H1 (cell line): ENCODE measurements at regions not wholly inside any gene's neighbourhood (a gene's known extent, or its start where the extent isn't known, plus 50 kb on each side); places are given as distances from the start of the nearest gene placed in this dataset.

Experiments
- CTCF ChIA-PET: fragments of 300-600 bp; sonication (Branson Sonifier 250); formaldehyde crosslinking; loops from one replicate; lab custom pipeline; 2021; ENCODE audit not compliant: partially characterized antibody; lab: Charles Lee
- POLR2A ChIA-PET: fragments of 300-600 bp; sonication (Branson Sonifier 250); formaldehyde crosslinking; loops from one replicate; lab custom pipeline; 2021; ENCODE audit warnings: inconsistent platforms; ENCODE audit not compliant: partially characterized antibody; lab: Charles Lee
- DNase-seq, 2 experiments: peaks; one replicate each; pipeline versions ENCODE4 v3.0.0 to v3.0.0-alpha.2; 2010 to 2022; ENCODE audit warnings: low spot score in 2 of 2, low read depth in 1 of 2, mixed read lengths in 1 of 2
- FAIRE-seq: peaks from 2 replicates; lab custom pipeline; 2011; peaks lifted over from hg19 to GRCh38; lab: Jason Lieb, UNC
- H2AFZ ChIP-seq: 2 replicates; pipeline ENCODE4 v1.8.1; 2012; ENCODE audit warnings: low read length, inconsistent platforms
- H2AK5ac ChIP-seq: 2 replicates; pipeline ENCODE4 v1.6.1; 2013; ENCODE audit warnings: low read depth, low read length
- H2BK120ac ChIP-seq: replicated peaks from 2 replicates; pipeline ENCODE3; 2013; ENCODE audit warnings: low read depth, low read length, inconsistent platforms
- H2BK12ac ChIP-seq: 2 replicates; pipeline ENCODE4 v1.6.1; 2013; ENCODE audit warnings: low read depth, low read length
- H2BK15ac ChIP-seq: 2 replicates; pipeline ENCODE4 v1.6.1; 2013; ENCODE audit warnings: low read length
- H2BK20ac ChIP-seq: 2 replicates; pipeline ENCODE4 v1.6.1; 2013; ENCODE audit warnings: low read length
- H2BK5ac ChIP-seq: 2 replicates; pipeline ENCODE4 v1.6.1; 2013; ENCODE audit warnings: low read depth, low read length
- H3K14ac ChIP-seq: 2 replicates; pipeline ENCODE4 v1.6.1; 2013; ENCODE audit warnings: inconsistent platforms; ENCODE audit not compliant: insufficient read length
- H3K18ac ChIP-seq: 2 replicates; pipeline ENCODE4 v1.6.1; 2013; ENCODE audit warnings: low read length; ENCODE audit errors: extremely low read depth
- H3K23ac ChIP-seq: 2 replicates; pipeline ENCODE4 v1.6.1; 2013; ENCODE audit warnings: inconsistent platforms; ENCODE audit not compliant: insufficient read length
- H3K23me2 ChIP-seq: 2 replicates; pipeline ENCODE4 v1.6.1; 2013; ENCODE audit warnings: low read depth, low read length
- H3K27ac ChIP-seq: 2 replicates; pipeline ENCODE4 v1.6.1; 2011; ENCODE audit warnings: low read depth, low read length, inconsistent platforms
- H3K27me3 ChIP-seq, 4 experiments: replicated peaks in 1 of 4; 1 replicate in 1 of 4; 2 replicates in 3 of 4; pipeline versions ENCODE4 v1.6.1 to v1.8.1; 2011 to 2013; ENCODE audit warnings: low read length in 3 of 4, mild to moderate bottlenecking in 3 of 4, inconsistent platforms in 2 of 4, mixed read lengths in 2 of 4, moderate library complexity in 1 of 4; ENCODE audit not compliant: control insufficient read depth in 3 of 4, insufficient read depth in 3 of 4; ENCODE audit errors: extremely low read depth in 1 of 4
- H3K36me3 ChIP-seq, 4 experiments: 2 replicates each; pipeline versions ENCODE4 v1.6.1 to v1.8.1; 2011 to 2013; ENCODE audit warnings: mild to moderate bottlenecking in 4 of 4, low read length in 3 of 4, moderate library complexity in 2 of 4, control low read depth in 1 of 4, inconsistent platforms in 1 of 4; ENCODE audit not compliant: insufficient read depth in 4 of 4, control insufficient read depth in 2 of 4
- H3K4ac ChIP-seq: replicated peaks from 2 replicates; pipeline ENCODE3; 2013; ENCODE audit warnings: low read length, low read depth, mixed read lengths, inconsistent platforms; ENCODE audit not compliant: insufficient read length
- H3K4me1 ChIP-seq, 4 experiments: replicated peaks in 1 of 4; 1 replicate in 1 of 4; 2 replicates in 3 of 4; pipeline versions ENCODE4 v1.6.1 to v1.8.1; 2011 to 2013; ENCODE audit warnings: low read length in 3 of 4, inconsistent platforms in 2 of 4, mixed read lengths in 1 of 4; ENCODE audit not compliant: insufficient read depth in 4 of 4, control insufficient read depth in 3 of 4
- H3K4me2 ChIP-seq, 2 experiments: 2 replicates each; pipeline versions ENCODE4 v1.6.1 to v1.8.1; 2011 to 2013; ENCODE audit warnings: low read depth in 2 of 2, low read length in 2 of 2, control low read depth in 1 of 2, inconsistent platforms in 1 of 2, mild to moderate bottlenecking in 1 of 2; ENCODE audit not compliant: insufficient read depth in 1 of 2
- H3K4me3 ChIP-seq, 4 experiments: fragments of 200-600, 300-600 bp in 1 of 4; sonication (generic), shearing (Covaris generic), sonication (Bioruptor Twin) in 1 of 4; 2 replicates each; pipeline versions ENCODE4 v1.5.1 to v1.8.1; 2011 to 2016; ENCODE audit warnings: low read length in 4 of 4, low read depth in 3 of 4, control low read depth in 2 of 4, inconsistent platforms in 2 of 4, mild to moderate bottlenecking in 2 of 4, mixed read lengths in 1 of 4, moderate library complexity in 1 of 4; ENCODE audit not compliant: insufficient read depth in 2 of 4; ENCODE audit errors: extremely low read depth in 1 of 4
- H3K56ac ChIP-seq: replicated peaks from 2 replicates; pipeline ENCODE3; 2013; ENCODE audit warnings: low read depth, mild to moderate bottlenecking, mixed read lengths, low read length, inconsistent platforms; ENCODE audit not compliant: insufficient read length
- H3K79me1 ChIP-seq: 2 replicates; pipeline ENCODE4 v1.6.1; 2013; ENCODE audit warnings: low read depth, low read length, control low read depth
- H3K79me2 ChIP-seq, 2 experiments: 2 replicates each; pipeline versions ENCODE4 v1.6.1 to v1.8.1; 2012 to 2013; ENCODE audit warnings: low read length in 2 of 2, mild to moderate bottlenecking in 2 of 2, inconsistent platforms in 1 of 2; ENCODE audit not compliant: insufficient read depth in 2 of 2, control insufficient read depth in 1 of 2
- H3K9ac ChIP-seq, 4 experiments: replicated peaks in 1 of 4; 1 replicate in 1 of 4; 2 replicates in 3 of 4; pipeline versions ENCODE4 v1.6.1 to v1.8.1; 2011 to 2013; ENCODE audit warnings: low read depth in 3 of 4, low read length in 3 of 4, control low read depth in 2 of 4, mild to moderate bottlenecking in 2 of 4, moderate library complexity in 2 of 4, inconsistent platforms in 1 of 4; ENCODE audit errors: extremely low read depth in 1 of 4
- H3K9me3 ChIP-seq, 2 experiments: 2 replicates each; pipeline versions ENCODE4 v1.6.1 to v1.8.1; 2012 to 2013; ENCODE audit warnings: mild to moderate bottlenecking in 2 of 2, moderate library complexity in 2 of 2, control low read depth in 1 of 2, inconsistent platforms in 1 of 2, low read depth in 1 of 2, low read length in 1 of 2, mixed read lengths in 1 of 2; ENCODE audit not compliant: insufficient read depth in 2 of 2
- H4K20me1 ChIP-seq, 2 experiments: replicated peaks in 1 of 2; 2 replicates each; pipeline versions ENCODE3 to v1.8.1; 2011 to 2013; ENCODE audit warnings: inconsistent platforms in 2 of 2, low read length in 2 of 2, mild to moderate bottlenecking in 1 of 2; ENCODE audit not compliant: insufficient read depth in 2 of 2, control insufficient read depth in 1 of 2
- H4K5ac ChIP-seq: 2 replicates; pipeline ENCODE4 v1.6.1; 2013; ENCODE audit warnings: low read length, low read depth, mixed read lengths, inconsistent platforms; ENCODE audit not compliant: insufficient read length
- H4K8ac ChIP-seq: 2 replicates; pipeline ENCODE4 v1.8.0; 2013; ENCODE audit warnings: mild to moderate bottlenecking, moderate library complexity, low read length, inconsistent platforms; ENCODE audit not compliant: insufficient read depth; ENCODE audit errors: extremely low read depth
- H4K91ac ChIP-seq: replicated peaks from 2 replicates; pipeline ENCODE3; 2013; ENCODE audit warnings: low read length, mixed read lengths, inconsistent platforms; ENCODE audit not compliant: insufficient read length
- CHD1 ChIP-seq: IDR thresholded peaks from 2 replicates; pipeline ENCODE4 v1.6.1; 2012; ENCODE audit warnings: low read depth, low read length, improper control_type of control experiment
- SAP30 ChIP-seq: fragments of 300-600 bp; sonication (generic); IDR thresholded peaks from 2 replicates; pipeline ENCODE4 v1.7.1; 2012; ENCODE audit warnings: low read length, moderate library complexity, mild to moderate bottlenecking, inconsistent platforms; ENCODE audit not compliant: insufficient read depth, insufficient replicate concordance
- TAF1 ChIP-seq: IDR thresholded peaks from 2 replicates; pipeline ENCODE4 v1.6.1; 2011; ENCODE audit warnings: mild to moderate bottlenecking, low read depth, low read length
- WGBS, 2 experiments: shearing (Covaris generic) in 1 of 2; methylation state at CpG; one replicate each; pipeline versions ENCODE4 v1.1.6 to v1.1.7; 2013 to 2015; ENCODE audit warnings: low lambda C conversion rate in 2 of 2, mixed read lengths in 2 of 2, inconsistent platforms in 1 of 2, low coverage in 1 of 2, missing lambda C conversion rate in 1 of 2; ENCODE audit not compliant: insufficient replicate concordance in 2 of 2, insufficient coverage in 1 of 2, insufficient read length in 1 of 2; ENCODE audit errors: extremely low coverage in 1 of 2, missing lambda C conversion rate in 1 of 2; 5-methylcytosine and 5-hydroxymethylcytosine counted together

- peaks cover 0 to 3% (median 0%) of the 10 kb centered on the region in 4 experiments; a peak in 2 of 7 replicates for H3K4me1 ChIP-seq
- H4K5ac ChIP-seq: no peak overlapping the region
- H2BK12ac ChIP-seq: no peak overlapping the region
- no peak overlapping the region for H4K91ac ChIP-seq
- DNase-seq (no peak), FAIRE-seq (no peak)
- H3K56ac ChIP-seq: no peak overlapping the region
- H2BK20ac ChIP-seq: no peak overlapping the region
- H4K8ac ChIP-seq: no peak overlapping the region
- no peaks in the 10 kb centered on the region for H3K79me2 ChIP-seq
- CTCF ChIA-PET: no interaction called here
- no peak overlapping the region for H3K23ac ChIP-seq
- H2BK15ac ChIP-seq: no peak overlapping the region
- no peak overlapping the region for H2BK5ac ChIP-seq
- no peak overlapping the region for H3K27ac ChIP-seq
- no peak overlapping the region for H3K18ac ChIP-seq
- H3K9ac ChIP-seq: no peak overlapping the region
- POLR2A ChIA-PET: no interaction called here
- no peak overlapping the region for H3K4me3 ChIP-seq
- H3K4me2 ChIP-seq: no peak overlapping the region
- H3K4ac ChIP-seq: no peak overlapping the region
- no peaks in the 10 kb centered on the region for H3K23me2 ChIP-seq
- no peak overlapping the region for H2AFZ ChIP-seq
- H4K20me1 ChIP-seq: no peaks in the 10 kb centered on the region
- WGBS, 2 experiments: 98% methylated on average over 8 of the region's 8 CpGs; no CpG with 5 or more reads in 1 of the 2 experiments
- no peaks in the 10 kb centered on the region for H3K36me3 ChIP-seq
- no peak overlapping the region for H3K14ac ChIP-seq
- H2AK5ac ChIP-seq: no peak overlapping the region
- H3K27me3 ChIP-seq: no peaks in the 10 kb centered on the region
- H3K79me1 ChIP-seq: no peaks in the 10 kb centered on the region
- no peaks in the 10 kb centered on the region for H3K9me3 ChIP-seq
- H2BK120ac ChIP-seq: no peak overlapping the region
- TF ChIP-seq SAP30 (no peak), CHD1 (no peak), TAF1 (no peak)
Observed at GRCh38 chr10:4004990-4005389, 220.0 kb upstream of the KLF6 start.
